HCT116 (cell line): ENCODE measurements at regions not wholly inside any gene's neighbourhood (a gene's known extent, or its start where the extent isn't known, plus 50 kb on each side); places are given as distances from the start of the nearest gene placed in this dataset.

Experiments
- ATAC-seq: fragments of 200-7000 bp; cut with Tn5 transposase; 2 replicates; pipeline ENCODE4 v1.9.1; 2020; ENCODE audit warnings: mild to moderate bottlenecking, moderate library complexity
- BruUV-seq: library from RNA; stranded (reverse); fragments of 400-500 nt; replicated peaks from 2 replicates; lab custom pipeline; 2021; lab: Mats Ljungman, UMichigan
- CTCF ChIA-PET: fragments of 300-600 bp; sonication (Branson Sonifier 250); formaldehyde crosslinking; loops from one replicate; lab custom pipeline; 2021; ENCODE audit warnings: antibody characterized with exemption; lab: Charles Lee
- POLR2A ChIA-PET: fragments of 300-600, 350-600 bp; sonication (Branson Sonifier 250); formaldehyde crosslinking; loops from one replicate; lab custom pipeline; 2021; ENCODE audit warnings: antibody characterized with exemption; lab: Charles Lee
- RAD21 ChIA-PET, 2 experiments: fragments of 300-600 bp; sonication (Branson Sonifier 250); formaldehyde crosslinking; loops; one replicate each; lab custom pipeline; 2023; ENCODE audit warnings: low total read pairs in 2 of 2; ENCODE audit not compliant: uncharacterized antibody in 2 of 2, unreplicated experiment in 2 of 2, low non-redundant PET in 1 of 2; lab: Charles Lee
- DNase-seq: peaks from one replicate; pipeline ENCODE4 v3.0.0-alpha.2; 2010; ENCODE audit warnings: low read depth, low spot score
- H2AFZ ChIP-seq: fragments of 200-600 bp; shearing (Covaris generic), sonication (generic); 2 replicates; pipeline ENCODE4 v1.6.1; 2017; ENCODE audit warnings: low read depth, mixed run types, mixed read lengths, antibody characterized with exemption, low read length; ENCODE audit not compliant: poor library complexity, severe bottlenecking
- H3K27ac ChIP-seq: 2 replicates; pipeline ENCODE4 v1.5.1; 2012; ENCODE audit warnings: low read depth, low read length
- H3K27me3 ChIP-seq: fragments of 200-600 bp; sonication (generic); 2 replicates; pipeline ENCODE4 v1.6.1; 2016; ENCODE audit warnings: mixed run types, low read length, mixed read lengths; ENCODE audit not compliant: insufficient read depth
- H3K36me3 ChIP-seq, 2 experiments: fragments of 200-500 bp in 1 of 2; fragments of 200-600 bp in 1 of 2; sonication (Bioruptor generic) in 1 of 2; sonication (generic) in 1 of 2; 2 replicates each; pipeline versions ENCODE4 v1.5.1 to v1.6.1; 2014 to 2016; ENCODE audit warnings: low read length in 2 of 2, inconsistent platforms in 1 of 2, mixed read lengths in 1 of 2, mixed run types in 1 of 2; ENCODE audit not compliant: insufficient read depth in 2 of 2, control insufficient read depth in 1 of 2
- H3K4me1 ChIP-seq, 2 experiments: fragments of 200-600 bp in 1 of 2; sonication (generic) in 1 of 2; 2 replicates each; pipeline versions ENCODE4 v1.5.1 to v1.6.1; 2012 to 2017; ENCODE audit warnings: low read length in 2 of 2, inconsistent platforms in 1 of 2, mild to moderate bottlenecking in 1 of 2, mixed read lengths in 1 of 2, mixed run types in 1 of 2, moderate library complexity in 1 of 2; ENCODE audit not compliant: insufficient read depth in 2 of 2, control insufficient read depth in 1 of 2
- H3K4me2 ChIP-seq: fragments of 200-600 bp; sonication (generic); 2 replicates; pipeline ENCODE4 v1.6.1; 2017; ENCODE audit warnings: mixed run types, low read length, mixed read lengths
- H3K4me3 ChIP-seq, 2 experiments: fragments of 200-600 bp in 1 of 2; sonication (generic) in 1 of 2; replicated peaks in 1 of 2; 2 replicates each; pipeline ENCODE4 v1.5.1; 2011 to 2016; ENCODE audit warnings: low read length in 2 of 2, control low read depth in 1 of 2, low read depth in 1 of 2, mild to moderate bottlenecking in 1 of 2, mixed read lengths in 1 of 2, mixed run types in 1 of 2
- H3K79me2 ChIP-seq: fragments of 200-600 bp; sonication (generic); 2 replicates; pipeline ENCODE4 v1.6.1; 2017; ENCODE audit warnings: mild to moderate bottlenecking, mixed run types, low read length, moderate library complexity, mixed read lengths; ENCODE audit not compliant: insufficient read depth
- H3K9ac ChIP-seq: fragments of 200-600 bp; sonication (generic); 2 replicates; pipeline ENCODE4 v1.6.1; 2016; ENCODE audit warnings: low read length, mixed read lengths
- H3K9me2 ChIP-seq: fragments of 200-600 bp; sonication (generic), shearing (Covaris generic); 2 replicates; pipeline ENCODE4 v1.6.1; 2017; ENCODE audit warnings: mixed run types, mild to moderate bottlenecking, moderate library complexity; ENCODE audit not compliant: insufficient read depth
- H3K9me3 ChIP-seq, 2 experiments: fragments of 200-500 bp in 1 of 2; fragments of 200-600 bp in 1 of 2; sonication (Bioruptor generic) in 1 of 2; sonication (generic) in 1 of 2; 2 replicates each; pipeline ENCODE4 v1.6.1; 2014 to 2017; ENCODE audit warnings: low read length in 2 of 2, mixed read lengths in 2 of 2, inconsistent platforms in 1 of 2, low read depth in 1 of 2, mild to moderate bottlenecking in 1 of 2, mixed run types in 1 of 2, moderate library complexity in 1 of 2; ENCODE audit not compliant: control insufficient read depth in 1 of 2, insufficient read depth in 1 of 2
- H4K20me1 ChIP-seq: fragments of 200-600 bp; sonication (generic), shearing (Covaris generic); 2 replicates; pipeline ENCODE4 v1.6.1; 2017; ENCODE audit warnings: mixed run types, mild to moderate bottlenecking, moderate library complexity; ENCODE audit not compliant: insufficient read depth
- CBX3 ChIP-seq: IDR thresholded peaks from 2 replicates; pipeline ENCODE4 v1.6.1; 2012; ENCODE audit warnings: low read depth
- CTCF ChIP-seq, 3 experiments: fragments of 200-600 bp in 1 of 3; sonication (generic) in 1 of 3; IDR thresholded peaks in 2 of 3; conservative IDR thresholded peaks in 1 of 3; 2 replicates each; pipeline ENCODE4 v1.5.1; 2012 to 2017; ENCODE audit warnings: low read depth in 2 of 3, low read length in 2 of 3, antibody characterized with exemption in 1 of 3, borderline replicate concordance in 1 of 3, control low read depth in 1 of 3, mild to moderate bottlenecking in 1 of 3, mixed read lengths in 1 of 3, mixed run types in 1 of 3, moderate library complexity in 1 of 3; ENCODE audit not compliant: insufficient read depth in 1 of 3
- EGR1 ChIP-seq: IDR thresholded peaks from 2 replicates; pipeline ENCODE4 v1.6.1; 2012; ENCODE audit warnings: low read depth
- ELF1 ChIP-seq: IDR thresholded peaks from 2 replicates; pipeline ENCODE4 v1.6.1; 2012; ENCODE audit warnings: low read depth, borderline replicate concordance
- EZH2phosphoT487 ChIP-seq: fragments of 200-600 bp; IDR thresholded peaks from 2 replicates; pipeline ENCODE4 v1.6.1; 2018; ENCODE audit warnings: antibody characterized with exemption, borderline replicate concordance
- FOSL1 ChIP-seq: IDR thresholded peaks from 2 replicates; pipeline ENCODE4 v1.6.1; 2012; ENCODE audit warnings: low read depth
- JUND ChIP-seq: IDR thresholded peaks from 2 replicates; pipeline ENCODE4 v1.6.1; 2012
- POLR2A ChIP-seq: IDR thresholded peaks from 2 replicates; pipeline ENCODE4 v1.7.0; 2011; ENCODE audit warnings: borderline replicate concordance; ENCODE audit not compliant: insufficient read depth, insufficient read length; ENCODE audit errors: extremely low read depth
- POLR2AphosphoS5 ChIP-seq: IDR thresholded peaks from 2 replicates; pipeline ENCODE4 v1.6.1; 2011; ENCODE audit warnings: mild to moderate bottlenecking, low read depth, low read length, moderate library complexity
- RAD21 ChIP-seq: IDR thresholded peaks from 2 replicates; pipeline ENCODE4 v1.6.1; 2012; ENCODE audit warnings: low read depth, mild to moderate bottlenecking
- REST ChIP-seq: IDR thresholded peaks from 2 replicates; pipeline ENCODE4 v1.6.1; 2012; ENCODE audit warnings: low read depth
- SIN3A ChIP-seq: IDR thresholded peaks from 2 replicates; pipeline ENCODE4 v1.6.1; 2012; ENCODE audit warnings: low read depth
- SP1 ChIP-seq: IDR thresholded peaks from 2 replicates; pipeline ENCODE4 v1.6.1; 2012; ENCODE audit warnings: low read depth
- SRF ChIP-seq: IDR thresholded peaks from 2 replicates; pipeline ENCODE4 v1.6.1; 2012; ENCODE audit warnings: low read depth
- YY1 ChIP-seq: IDR thresholded peaks from 2 replicates; pipeline ENCODE4 v1.6.1; 2011; ENCODE audit warnings: low read length, low read depth, moderate library complexity, mild to moderate bottlenecking; ENCODE audit not compliant: insufficient replicate concordance; ENCODE audit errors: extremely low read depth
- ZFX ChIP-seq: fragments of 450-650 bp; IDR thresholded peaks from 2 replicates; pipeline ENCODE4 v1.6.1; 2017
- ZNF274 ChIP-seq: fragments of 200-500 bp; sonication (Bioruptor generic); IDR thresholded peaks from 2 replicates; pipeline ENCODE4 v1.6.1; 2014; ENCODE audit warnings: mild to moderate bottlenecking, low read depth, low read length, inconsistent platforms
- intact Hi-C: fragments of 100-400 bp; cut with micrococcal nuclease; formaldehyde crosslinking; loops from 2 replicates; pipeline ENCODE4 v1.10.0; 2022
- TF ChIP-seq, protein P1 (sequence below): IDR thresholded peaks from 2 replicates; pipeline ENCODE4 v1.6.1; 2011; ENCODE audit warnings: mild to moderate bottlenecking, low read length, moderate library complexity; ENCODE audit not compliant: insufficient replicate concordance; ENCODE audit errors: extremely low read depth
- TF ChIP-seq, protein P2 (sequence below): IDR thresholded peaks from 2 replicates; pipeline ENCODE4 v1.6.1; 2012

DNA sequence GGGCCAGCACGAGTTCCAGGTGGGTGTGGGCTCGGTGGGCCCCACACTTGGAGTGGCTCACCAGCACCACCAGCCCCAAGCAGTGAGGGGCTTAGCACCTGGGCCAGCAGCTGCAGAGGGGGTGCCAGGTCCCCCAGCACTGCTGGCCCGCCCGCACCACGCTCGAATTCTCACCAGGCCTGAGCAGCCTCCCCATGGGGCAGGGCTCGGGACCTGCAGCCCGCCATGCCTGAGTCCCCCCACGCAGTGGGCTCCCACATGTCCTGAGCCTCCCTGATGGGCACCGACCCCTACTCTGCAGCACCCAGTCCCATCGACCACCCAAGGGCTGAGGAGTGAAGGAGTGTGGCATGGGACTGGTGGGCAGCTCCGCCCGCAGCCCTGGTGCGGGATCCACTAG lies 593.4 kb downstream of the GABRG1 start:
- H3K9me3 ChIP-seq, result peaks cover 5 to 15% of the 10 kb centered on the region in 2 experiments; a peak in 3 of 4 replicates
- TF ChIP-seq RAD21 (no peak), CTCF (IDR thresholded peaks at IDR 0.05 in 2 of 3, conservative IDR thresholded peaks at IDR 0.05 in 1 of 3; ENCODE audit: borderline replicate concordance in 1 of 3, insufficient read depth in 1 of 3, low read depth in 2 of 3, low read length in 2 of 3) (no peak), EGR1 (no peak), REST (no peak), YY1 (no peak), SRF (no peak), ZFX (no peak), SP1 (no peak), FOSL1 (no peak), POLR2A (no peak), SIN3A (no peak), ELF1 (no peak), JUND (no peak), EZH2phosphoT487 (no peak), ZNF274 (no peak), CBX3 (no peak), POLR2AphosphoS5 (no peak)
- TF ChIP-seq, protein P1, sequence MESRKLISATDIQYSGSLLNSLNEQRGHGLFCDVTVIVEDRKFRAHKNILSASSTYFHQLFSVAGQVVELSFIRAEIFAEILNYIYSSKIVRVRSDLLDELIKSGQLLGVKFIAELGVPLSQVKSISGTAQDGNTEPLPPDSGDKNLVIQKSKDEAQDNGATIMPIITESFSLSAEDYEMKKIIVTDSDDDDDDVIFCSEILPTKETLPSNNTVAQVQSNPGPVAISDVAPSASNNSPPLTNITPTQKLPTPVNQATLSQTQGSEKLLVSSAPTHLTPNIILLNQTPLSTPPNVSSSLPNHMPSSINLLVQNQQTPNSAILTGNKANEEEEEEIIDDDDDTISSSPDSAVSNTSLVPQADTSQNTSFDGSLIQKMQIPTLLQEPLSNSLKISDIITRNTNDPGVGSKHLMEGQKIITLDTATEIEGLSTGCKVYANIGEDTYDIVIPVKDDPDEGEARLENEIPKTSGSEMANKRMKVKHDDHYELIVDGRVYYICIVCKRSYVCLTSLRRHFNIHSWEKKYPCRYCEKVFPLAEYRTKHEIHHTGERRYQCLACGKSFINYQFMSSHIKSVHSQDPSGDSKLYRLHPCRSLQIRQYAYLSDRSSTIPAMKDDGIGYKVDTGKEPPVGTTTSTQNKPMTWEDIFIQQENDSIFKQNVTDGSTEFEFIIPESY, result no peak
- TF ChIP-seq, protein P2, sequence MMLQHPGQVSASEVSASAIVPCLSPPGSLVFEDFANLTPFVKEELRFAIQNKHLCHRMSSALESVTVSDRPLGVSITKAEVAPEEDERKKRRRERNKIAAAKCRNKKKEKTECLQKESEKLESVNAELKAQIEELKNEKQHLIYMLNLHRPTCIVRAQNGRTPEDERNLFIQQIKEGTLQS, result no peak
- TF ChIP-seq, all 23 proteins: peak for 0
- no peak overlapping the region for H2AFZ ChIP-seq
- no TSS peak for BruUV-seq
- RAD21 ChIA-PET, result no interaction called here
- H3K4me2 ChIP-seq, result no peak overlapping the region
- H3K27me3 ChIP-seq, result no peaks in the 10 kb centered on the region
- DNase-seq (no peak), ATAC-seq (no peak)
- H3K36me3 ChIP-seq, result no peaks in the 10 kb centered on the region
- intact Hi-C loops, result no loop called here
- POLR2A ChIA-PET, result no interaction called here
- no peak overlapping the region for H3K4me3 ChIP-seq
- no peaks in the 10 kb centered on the region for H3K9me2 ChIP-seq
- no peaks in the 10 kb centered on the region for H3K79me2 ChIP-seq
- no peak overlapping the region for H3K27ac ChIP-seq
- CTCF ChIA-PET, result no interaction called here
- no peak overlapping the region for H3K9ac ChIP-seq
- H3K4me1 ChIP-seq, result no peaks in the 10 kb centered on the region
- no peaks in the 10 kb centered on the region for H4K20me1 ChIP-seq
